Left lung (tissue), 4 donors: ENCODE measurements at regions not wholly inside any gene's neighbourhood (a gene's known extent, or its start where the extent isn't known, plus 50 kb on each side); places are given as distances from the start of the nearest gene placed in this dataset.

Experiments used
- ATAC-seq: fragments of 200-7000 bp; cut with Tn5 transposase; one replicate; pipeline ENCODE4 v1.9.1; 2020; ENCODE audit warnings: moderate library complexity
- DNase-seq, 4 donors: peaks; one replicate each; pipeline ENCODE4 v3.0.0-alpha.2; 2013 to 2020
- H3K27ac ChIP-seq, 2 donors: fragments of 200-600 bp; sonication (generic) in 1 of 2; one replicate each; pipeline versions ENCODE4 v1.5.0 to v1.8.0; 2020 to 2021
- H3K27me3 ChIP-seq, 2 donors: fragments of 200-600 bp; sonication (generic) in 1 of 2; one replicate each; pipeline versions ENCODE4 v1.5.0 to v1.8.0; 2020 to 2021
- H3K36me3 ChIP-seq, 2 donors: fragments of 200-600 bp; sonication (generic) in 1 of 2; one replicate each; pipeline versions ENCODE4 v1.5.0 to v1.8.0; 2020 to 2021
- H3K4me1 ChIP-seq, 2 donors: fragments of 200-600 bp; one replicate each; pipeline ENCODE4 v1.8.0; 2021
- H3K4me3 ChIP-seq, 2 donors: fragments of 200-600 bp; sonication (generic) in 1 of 2; one replicate each; pipeline versions ENCODE4 v1.5.0 to v1.8.0; 2020 to 2021; ENCODE audit warnings: mild to moderate bottlenecking in 1 of 2
- H3K9me3 ChIP-seq, 2 donors: fragments of 200-600 bp; sonication (generic) in 1 of 2; one replicate each; pipeline versions ENCODE4 v1.5.0 to v1.8.0; 2020 to 2021
- CTCF ChIP-seq, 2 donors: fragments of 200-600 bp; sonication (generic) in 1 of 2; IDR thresholded peaks; one replicate each; pipeline versions ENCODE4 v1.5.0 to v1.8.0; 2021; ENCODE audit warnings: antibody characterized with exemption in 2 of 2
- intact Hi-C, 2 donors: fragments of 100-400 bp; cut with DNase I; formaldehyde crosslinking; loops; one replicate each; pipeline versions ENCODE4 v1.11.2 to v1.14.2; 2022
- donor health status: DM: no; HTN: yes; CAD: no.
- donor health status: DM: no; HTN: no; CAD: no.

GRCh38 chr2:175576270-175576669 lies 394.8 kb upstream of the ATP5MC3 start:
- TF ChIP-seq CTCF (IDR thresholded peaks at IDR 0.05), result no peak
- Histone ChIP-seq H3K4me3 (no peak overlapping the region), H3K4me1 (peaks cover 0 to 11% of the 10 kb centered on the region in 2 donors), H3K36me3 (no peaks in the 10 kb centered on the region), H3K27ac (no peak overlapping the region), H3K27me3 (no peaks in the 10 kb centered on the region), H3K9me3 (no peaks in the 10 kb centered on the region)
- no peak for ATAC-seq
- intact Hi-C loops, result no loop called here
- no peak for DNase-seq

- no peak overlapping the region for H3K27ac ChIP-seq
- H3K9me3 ChIP-seq, result no peaks in the 10 kb centered on the region
- H3K27me3 ChIP-seq, result no peaks in the 10 kb centered on the region
- no peaks in the 10 kb centered on the region for H3K36me3 ChIP-seq
- H3K4me1 ChIP-seq, result peaks cover 0 to 11% of the 10 kb centered on the region in 2 donors
- no peak for ATAC-seq
- intact Hi-C loops, result no loop called here
- H3K4me3 ChIP-seq, result no peak overlapping the region
- no peak for DNase-seq
- TF ChIP-seq CTCF (IDR thresholded peaks at IDR 0.05), result no peak
Observed at GRCh38 chr2:175575346-175576258, 394.1 kb upstream of the ATP5MC3 start.

GRCh38 chr2:175574069-175574468 lies 392.6 kb upstream of the ATP5MC3 start:
- H3K9me3 ChIP-seq, result no peaks in the 10 kb centered on the region
- H3K36me3 ChIP-seq, result no peaks in the 10 kb centered on the region
- peaks cover 0 to under 1% of the 10 kb centered on the region in 2 donors for H3K4me1 ChIP-seq
- H3K27ac ChIP-seq, result no peak overlapping the region
- TF ChIP-seq CTCF (IDR thresholded peaks at IDR 0.05), result no peak
- no peaks in the 10 kb centered on the region for H3K27me3 ChIP-seq
- no peak for DNase-seq
- H3K4me3 ChIP-seq, result no peak overlapping the region
- ATAC-seq, result no peak
- intact Hi-C loops, result no loop called here

GRCh38 chr2:175571078-175571653 lies 389.7 kb upstream of the ATP5MC3 start:
- intact Hi-C loops, result no loop called here
- no peaks in the 10 kb centered on the region for H3K4me1 ChIP-seq
- no peaks in the 10 kb centered on the region for H3K36me3 ChIP-seq
- no peaks in the 10 kb centered on the region for H3K9me3 ChIP-seq
- ATAC-seq (no peak), DNase-seq (no peak)
- no peak overlapping the region for H3K4me3 ChIP-seq
- no peaks in the 10 kb centered on the region for H3K27me3 ChIP-seq
- no peak overlapping the region for H3K27ac ChIP-seq
- TF ChIP-seq CTCF (IDR thresholded peaks at IDR 0.05), result no peak

- intact Hi-C loops, result no loop called here
- H3K27ac ChIP-seq, result no peak overlapping the region
- H3K9me3 ChIP-seq, result no peaks in the 10 kb centered on the region
- ATAC-seq (no peak), DNase-seq (no peak)
- H3K36me3 ChIP-seq, result no peaks in the 10 kb centered on the region
- H3K27me3 ChIP-seq, result no peaks in the 10 kb centered on the region
- no peak overlapping the region for H3K4me3 ChIP-seq
- no peaks in the 10 kb centered on the region for H3K4me1 ChIP-seq
- no peak for TF ChIP-seq CTCF (IDR thresholded peaks at IDR 0.05)
Observed at GRCh38 chr2:175568109-175568730, 386.7 kb upstream of the ATP5MC3 start.
